GM21723 (cell line): ENCODE measurements at regions not wholly inside any gene's neighbourhood (a gene's known extent, or its start where the extent isn't known, plus 50 kb on each side); places are given as distances from the start of the nearest gene placed in this dataset.

Source experiments
- ATAC-seq: cut with Tn5 transposase; IDR thresholded peaks from one replicate; pipeline ENCODE4 v1.9.1; 2021; ENCODE audit warnings: mild to moderate bottlenecking, moderate library complexity; ENCODE audit not compliant: unreplicated experiment

DNA sequence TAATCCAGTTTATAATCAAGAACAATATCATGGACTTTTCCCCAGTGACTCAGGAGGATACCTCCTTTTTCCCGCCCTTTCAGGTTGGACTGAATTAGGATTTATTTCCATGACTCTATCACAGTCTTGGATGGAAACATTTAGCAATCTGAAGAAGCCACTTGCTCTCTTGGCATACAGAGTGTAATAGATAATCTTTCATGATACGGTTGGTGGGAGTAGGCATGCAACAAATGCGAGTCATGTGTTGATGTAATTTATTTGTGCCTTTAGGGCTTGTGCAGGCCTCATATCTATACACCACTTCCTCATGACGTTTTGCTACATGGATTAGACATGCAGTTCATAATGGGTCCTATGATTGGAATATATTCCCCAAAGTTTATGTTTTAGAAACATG is 54.2 kb upstream of the MCTP2 start:
- ATAC-seq = no peak

DNA sequence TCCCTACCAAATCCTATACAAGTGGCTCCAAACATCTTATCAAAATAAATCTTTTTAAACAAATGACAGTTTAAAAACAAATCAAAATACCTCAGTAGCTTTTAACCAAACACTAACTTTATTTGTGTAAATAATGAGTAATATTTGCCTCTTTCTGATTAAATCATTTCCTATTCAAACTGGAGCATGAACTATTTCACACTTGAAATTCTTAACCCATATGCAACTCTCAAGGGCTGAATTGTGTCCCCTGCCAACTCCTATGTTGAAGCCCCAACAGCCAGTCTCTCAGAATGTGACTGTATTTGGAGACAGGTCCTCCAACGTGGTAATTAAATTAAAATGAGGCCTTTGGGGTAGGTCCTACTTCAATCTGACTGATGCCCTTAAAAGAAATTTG is 55.9 kb upstream of the MCTP2 start:
- no peak for ATAC-seq

DNA sequence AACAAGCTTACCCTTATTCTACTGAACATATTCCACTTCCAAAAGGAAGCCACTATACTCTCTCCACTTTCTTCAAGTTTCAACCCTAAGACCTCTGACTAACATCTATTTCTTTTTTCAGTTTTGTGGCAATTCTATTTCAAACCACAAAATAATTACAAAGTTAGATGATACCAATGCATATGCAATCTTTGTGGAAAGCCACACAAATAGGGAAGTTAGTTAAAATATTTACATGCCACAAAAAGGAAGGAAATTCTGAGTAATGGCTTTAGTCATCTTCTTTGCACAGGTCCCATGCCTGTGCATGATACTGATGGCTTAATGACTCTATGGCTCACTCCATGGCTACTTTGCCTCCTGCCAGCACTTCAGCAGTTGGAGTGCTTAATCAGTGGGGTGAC is 57.0 kb upstream of the MCTP2 start:
- peak; percentile 86 for ATAC-seq

DNA sequence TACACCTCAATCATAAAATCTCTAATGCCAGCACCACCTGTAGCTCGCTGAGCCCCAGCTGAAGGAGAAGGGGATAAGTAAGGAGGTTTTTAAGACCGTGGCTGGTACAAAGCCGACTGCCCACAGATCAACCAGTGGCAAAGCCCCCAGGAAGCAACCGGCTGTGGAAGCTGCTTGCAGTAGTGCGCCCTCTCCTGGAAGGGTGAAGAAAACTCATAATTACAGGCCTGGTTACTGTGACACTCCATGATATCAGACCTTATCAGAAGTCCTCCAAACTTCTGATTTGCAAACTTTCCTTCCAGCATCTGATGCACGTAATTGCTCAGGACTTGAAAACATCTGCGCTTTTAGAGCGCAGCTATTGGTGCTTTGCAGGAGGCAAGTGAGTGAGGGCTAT is 63.1 kb upstream of the MCTP2 start:
- no peak for ATAC-seq

DNA sequence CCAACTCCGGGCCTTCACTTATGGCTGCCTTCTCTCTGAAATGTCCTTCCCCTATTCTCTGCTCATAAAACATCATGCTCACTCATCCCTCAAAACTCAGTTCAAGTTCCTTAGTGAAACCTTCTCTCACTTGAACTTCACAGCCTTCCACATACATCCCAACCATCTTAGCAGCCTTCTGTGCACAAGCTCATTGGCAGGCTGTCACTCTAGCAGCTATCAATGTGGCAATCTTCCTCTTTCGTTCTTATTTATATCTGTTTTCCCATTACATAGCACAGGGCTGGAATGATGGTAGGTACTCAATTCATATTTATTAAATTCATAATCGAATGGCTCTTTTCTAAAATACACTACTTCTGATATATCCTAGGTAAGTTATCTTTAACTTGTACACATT is 66.4 kb upstream of the MCTP2 start:
- ATAC-seq = no peak

DNA sequence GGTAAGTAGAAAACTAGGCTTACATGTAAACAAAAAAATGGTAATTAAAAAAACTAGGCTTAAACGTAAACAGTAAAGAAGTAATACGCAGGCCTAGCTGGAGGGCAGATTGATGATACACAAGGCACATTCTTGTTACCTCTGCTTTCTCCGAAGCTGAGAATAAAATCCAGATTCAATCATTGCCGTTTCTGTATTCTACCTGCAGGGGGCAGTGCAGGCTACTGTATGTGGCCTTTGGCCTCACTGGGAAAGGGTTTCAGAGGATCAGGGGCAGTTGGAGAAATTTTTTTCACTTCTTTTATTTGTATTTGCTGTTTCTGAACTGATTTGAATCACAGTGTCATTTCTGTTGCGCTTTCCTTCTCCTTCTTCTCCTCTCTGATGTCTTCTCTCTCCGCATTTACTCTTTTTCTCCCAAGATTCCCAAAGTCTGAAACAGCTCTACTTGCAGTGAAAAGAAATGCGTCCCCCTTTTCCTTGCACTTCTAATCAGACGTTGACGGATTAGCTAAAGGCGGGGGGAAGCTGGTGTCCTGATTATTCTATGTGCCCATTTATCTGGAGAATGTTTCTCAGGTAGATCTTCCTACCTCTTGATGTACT is 67.1 kb upstream of the MCTP2 start:
- peak; percentile 77 for ATAC-seq

DNA sequence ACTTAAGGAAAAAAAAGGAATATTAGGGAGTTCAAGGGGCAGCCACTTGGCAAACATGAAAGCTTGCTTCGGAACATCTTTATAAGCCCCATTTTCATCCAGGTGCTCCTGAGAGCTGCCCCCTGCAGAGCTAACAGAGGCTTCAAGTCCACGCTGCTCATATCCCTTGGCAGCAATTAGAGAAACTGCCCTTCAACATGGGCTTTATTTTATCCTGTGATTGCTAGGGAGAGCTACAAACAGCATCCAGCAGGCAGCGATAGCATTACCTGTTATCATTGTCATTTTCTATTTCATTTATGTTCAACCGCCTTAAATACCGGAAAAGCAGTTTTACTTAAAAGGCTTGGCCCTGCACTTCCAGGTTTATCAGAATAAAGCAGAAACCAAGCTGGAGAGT is 68.4 kb upstream of the MCTP2 start:
- no peak for ATAC-seq

DNA sequence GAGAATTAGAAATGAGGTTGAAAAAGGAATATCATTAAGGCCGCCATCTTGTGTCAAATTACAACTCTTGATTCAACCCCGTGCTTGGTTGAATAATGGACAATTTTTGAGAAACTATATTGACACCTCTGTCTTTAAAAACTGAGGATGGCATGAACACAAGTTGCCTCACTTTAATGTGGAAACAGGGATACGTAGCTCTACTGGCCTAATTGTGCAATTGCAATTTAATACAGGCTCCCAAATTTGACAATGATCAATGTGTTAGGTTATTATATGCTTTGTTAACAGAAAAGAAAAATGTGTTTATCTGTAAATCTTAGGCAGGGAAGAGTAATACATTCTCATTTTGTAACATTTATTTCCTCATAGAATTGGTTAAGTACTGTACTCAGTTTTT is 77.1 kb upstream of the MCTP2 start:
- no peak for ATAC-seq

DNA sequence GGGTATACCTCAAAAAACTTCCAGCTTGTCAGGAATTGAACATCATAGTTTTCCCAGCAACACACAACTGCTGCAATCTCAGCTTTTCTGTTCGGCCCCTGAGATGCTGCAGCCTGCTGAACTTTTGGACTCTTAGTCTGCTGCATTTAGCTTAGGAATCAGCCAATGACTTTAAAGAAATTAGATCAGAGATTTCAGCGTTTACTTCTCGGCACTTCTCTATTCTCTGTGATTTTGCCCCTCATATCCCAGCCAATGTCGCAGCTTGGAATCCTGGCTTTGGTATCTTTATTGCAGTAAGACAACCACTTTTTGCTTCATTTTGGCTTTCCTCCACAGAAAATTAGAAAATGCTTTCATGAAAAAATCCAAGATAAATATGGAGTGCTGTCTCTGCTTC is 86.3 kb upstream of the MCTP2 start:
- ATAC-seq = no peak

DNA sequence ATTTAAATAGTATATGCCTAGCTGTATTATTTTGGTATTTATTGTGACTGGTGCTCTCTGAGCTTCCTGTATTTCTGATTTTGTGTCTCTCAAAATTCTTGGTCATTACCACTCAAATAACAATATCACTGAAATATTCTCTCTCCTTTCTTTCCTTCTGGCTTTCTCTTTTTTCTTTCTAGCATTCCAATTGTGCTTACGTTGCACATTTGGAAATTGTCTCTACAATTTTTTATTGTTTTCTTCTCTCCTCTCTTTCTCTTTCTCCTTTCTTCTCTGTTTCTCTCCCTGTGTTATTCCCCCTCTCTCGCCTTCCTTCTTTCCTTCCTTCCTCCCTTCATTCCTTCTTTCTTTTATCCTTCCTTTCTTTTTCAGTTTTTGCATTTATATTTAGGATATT is 89.6 kb upstream of the MCTP2 start:
- no peak for ATAC-seq

DNA sequence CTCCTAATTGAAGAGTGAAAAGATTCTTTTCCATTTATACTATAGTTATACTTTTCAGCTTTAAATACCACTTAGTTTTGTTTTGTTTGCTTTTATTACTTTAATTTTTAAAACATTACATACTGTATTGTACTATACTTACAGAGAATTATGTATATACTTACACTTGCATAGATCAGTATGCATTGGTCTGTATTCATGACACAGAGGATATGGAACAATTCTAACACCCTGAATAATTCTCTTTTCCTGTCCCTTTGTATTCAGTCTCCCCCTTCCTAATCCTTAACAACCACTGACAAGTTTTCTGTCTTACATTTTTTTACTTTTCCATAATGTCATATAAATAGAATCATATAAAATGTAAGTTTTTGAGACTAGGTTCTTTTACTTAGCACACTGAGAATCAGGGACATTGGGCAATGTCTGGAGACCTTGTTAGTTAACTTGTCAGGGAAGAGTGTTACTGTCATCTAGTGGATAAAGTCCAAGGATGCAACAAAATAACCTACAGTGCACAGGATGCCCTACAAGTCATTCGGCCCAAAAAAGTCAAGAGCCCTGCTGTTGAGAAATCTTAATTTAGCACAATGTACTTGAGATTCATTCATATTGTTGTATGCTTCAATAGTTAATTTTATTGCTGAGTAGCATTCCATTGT is 95.7 kb upstream of the MCTP2 start:
- ATAC-seq = no peak

DNA sequence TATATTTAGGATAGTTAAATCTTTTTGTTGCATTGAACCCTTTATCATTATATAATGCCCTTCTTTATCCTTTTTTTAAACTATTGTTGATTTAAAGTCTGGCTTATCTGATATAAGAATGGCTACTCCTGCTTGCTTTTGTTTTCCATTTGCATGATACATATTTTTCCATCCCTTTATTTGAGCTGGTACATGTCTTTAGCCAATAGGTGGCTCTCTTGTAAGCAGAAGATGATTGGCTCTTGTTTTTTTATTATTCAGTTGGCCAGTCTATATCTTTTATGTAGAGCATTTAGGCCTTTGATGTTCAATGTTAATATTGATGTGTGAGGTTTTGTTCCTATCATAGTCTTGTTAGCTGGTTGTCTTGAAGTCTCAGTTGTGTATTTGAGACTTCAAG is 99.5 kb upstream of the MCTP2 start:
- no peak for ATAC-seq

DNA sequence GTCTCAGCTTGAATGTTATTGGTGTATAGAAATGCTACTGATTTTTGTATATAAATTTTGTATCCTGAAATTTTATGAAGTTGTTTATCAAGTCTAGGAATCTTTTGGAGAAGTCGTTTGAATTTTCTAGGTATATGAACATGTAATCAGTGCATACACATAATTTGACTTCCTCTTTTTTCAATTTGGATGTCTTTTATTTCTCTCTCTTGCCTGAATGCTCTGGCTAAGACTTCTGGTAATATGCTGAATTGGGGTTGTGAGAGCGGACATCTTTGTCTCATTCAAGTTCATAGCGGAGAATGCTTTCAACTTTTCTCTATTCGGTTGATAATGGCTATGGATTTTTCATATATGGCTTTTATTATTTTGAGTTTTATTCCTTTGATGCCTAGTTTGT is 100.9 kb upstream of the MCTP2 start:
- no peak for ATAC-seq

DNA sequence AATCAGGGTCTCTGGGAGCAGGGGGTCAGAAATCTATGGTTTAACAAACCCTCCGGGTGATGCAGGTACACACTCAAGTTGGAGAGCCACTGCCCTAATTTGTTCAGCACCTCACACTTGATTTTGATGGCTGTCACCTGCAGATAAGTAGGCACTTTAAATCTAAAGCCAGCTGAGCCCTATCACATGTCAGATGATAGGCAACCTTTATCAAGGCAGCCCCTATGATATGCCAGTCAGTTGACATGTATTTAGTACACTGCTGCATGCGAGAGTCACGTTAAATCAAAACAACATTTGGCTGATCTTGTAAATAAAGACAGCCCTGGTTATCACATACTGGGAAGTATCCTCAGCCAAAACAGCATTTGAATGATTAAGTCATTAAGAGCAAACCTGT is 104.4 kb upstream of the MCTP2 start:
- no peak for ATAC-seq

DNA sequence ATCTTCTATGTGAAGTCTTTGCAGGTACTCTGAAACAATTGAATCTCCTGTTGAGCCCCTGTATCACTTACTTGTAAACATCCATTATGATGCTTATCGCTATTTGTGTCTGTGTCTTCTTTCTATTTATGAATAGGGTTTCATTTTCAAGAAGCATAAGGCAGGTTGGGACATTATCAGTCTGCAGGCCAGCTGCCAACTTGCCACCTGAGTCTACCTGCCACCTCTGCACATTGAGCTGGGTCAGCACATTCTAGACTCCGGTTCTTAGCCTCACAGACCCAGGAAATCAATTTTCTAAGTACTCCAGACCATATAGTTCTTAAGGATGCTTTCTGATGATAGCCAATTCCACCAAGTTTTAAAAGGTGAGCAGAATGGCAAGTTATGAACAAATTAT is 105.7 kb upstream of the MCTP2 start:
- ATAC-seq = no peak

DNA sequence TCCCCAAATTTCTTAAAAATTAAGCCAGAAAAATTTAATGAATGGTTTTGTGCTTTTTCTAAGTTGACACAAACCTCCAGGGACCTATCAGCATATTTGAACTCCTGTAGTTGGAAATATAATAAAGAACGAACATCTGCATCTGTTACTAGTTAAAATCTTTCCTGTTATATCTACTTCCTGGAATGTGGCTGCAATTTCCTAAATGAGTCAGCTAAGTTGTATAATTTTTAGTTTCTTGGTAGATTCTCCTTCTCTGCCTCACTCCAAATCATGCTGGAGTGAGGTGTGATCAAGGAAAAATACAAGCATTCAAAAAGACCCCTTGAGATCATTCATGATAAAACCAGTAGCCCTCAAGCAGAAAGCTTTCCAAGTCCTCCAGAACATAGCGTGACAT is 106.2 kb upstream of the MCTP2 start:
- ATAC-seq = no peak

DNA sequence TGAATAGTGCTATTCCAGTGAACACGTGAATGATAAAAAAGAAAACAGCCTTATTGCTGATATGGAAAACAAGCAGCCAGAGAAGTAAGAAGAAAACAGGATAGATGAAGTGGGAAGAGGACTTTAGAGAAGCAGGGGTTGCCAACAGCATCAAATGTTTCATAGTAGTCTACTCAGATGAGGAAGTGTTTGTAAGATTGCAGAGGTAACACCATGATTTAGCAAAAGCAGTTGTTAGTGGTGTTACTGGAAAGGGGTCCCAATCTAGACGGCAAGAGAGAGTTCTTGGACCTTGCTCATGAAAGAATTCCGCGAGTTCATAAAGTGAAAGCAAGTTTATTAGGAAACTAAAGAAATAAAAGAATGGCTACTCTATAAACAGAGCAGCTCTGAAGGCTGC is 108.8 kb upstream of the MCTP2 start:
- ATAC-seq = no peak

DNA sequence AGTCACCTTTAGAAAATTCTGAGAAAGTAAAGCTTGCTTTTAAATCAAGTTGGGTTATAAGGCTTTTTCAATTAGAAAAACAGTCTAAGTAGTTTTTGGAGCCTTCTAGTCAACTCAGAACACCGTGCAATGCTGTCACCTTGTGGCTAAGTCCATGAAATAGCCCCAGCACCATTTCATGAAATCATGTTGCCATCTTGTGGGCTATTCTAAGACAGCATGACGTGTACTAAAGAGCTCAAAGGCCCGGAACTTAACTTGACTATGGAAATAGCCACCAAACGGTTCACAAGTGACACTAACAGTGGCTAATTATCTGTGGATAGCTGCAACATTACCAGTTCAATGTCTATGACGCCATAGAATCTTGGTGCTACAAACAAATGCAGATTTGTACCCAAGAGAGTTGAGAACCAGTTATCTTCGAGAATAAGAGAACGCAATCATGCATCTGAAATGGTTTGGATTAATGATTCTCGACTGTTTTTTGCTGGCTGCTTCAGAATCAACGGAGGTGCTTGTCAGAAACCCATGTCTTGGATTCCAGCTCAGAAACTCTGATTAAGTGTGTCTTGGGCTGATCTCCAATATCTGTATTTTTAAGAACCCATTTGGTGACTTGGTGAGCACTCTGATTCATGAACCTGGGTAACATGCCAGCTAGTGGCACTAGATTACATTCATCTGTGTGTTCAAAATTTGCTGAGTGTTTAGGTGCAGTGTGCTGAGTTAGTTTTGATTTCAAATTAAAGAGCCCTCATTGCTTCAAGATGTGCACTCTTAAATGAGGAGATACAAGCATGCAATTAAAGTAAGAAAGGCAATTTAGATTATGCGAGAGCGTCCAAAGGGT is 111.2 kb upstream of the MCTP2 start:
- peak; percentile 99 for ATAC-seq

DNA sequence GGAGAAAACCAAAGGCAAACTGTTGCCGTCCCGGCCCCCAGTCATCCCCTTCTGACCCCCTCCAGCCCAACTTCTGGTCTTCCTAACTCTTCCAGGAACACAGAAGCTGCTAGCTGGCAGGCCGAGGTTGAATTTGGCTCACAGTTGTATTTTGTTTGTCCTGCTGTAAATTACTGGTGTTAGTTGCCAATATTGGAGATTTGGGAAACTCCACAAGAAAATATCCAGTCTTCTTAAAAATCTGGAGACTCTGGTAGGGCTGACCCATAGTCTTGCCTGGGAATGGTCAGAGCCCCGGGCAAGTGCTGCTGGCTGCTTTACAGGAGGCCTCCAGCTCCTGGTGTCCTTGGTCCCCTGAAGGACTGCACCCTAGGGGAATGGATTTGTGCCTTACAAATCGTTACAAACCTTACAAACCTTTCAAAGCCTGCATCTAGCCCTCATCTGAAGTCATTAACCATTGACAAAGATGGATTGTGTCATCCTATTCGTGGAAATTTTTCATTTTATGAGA is 112.0 kb upstream of the MCTP2 start:
- ATAC-seq = no peak

DNA sequence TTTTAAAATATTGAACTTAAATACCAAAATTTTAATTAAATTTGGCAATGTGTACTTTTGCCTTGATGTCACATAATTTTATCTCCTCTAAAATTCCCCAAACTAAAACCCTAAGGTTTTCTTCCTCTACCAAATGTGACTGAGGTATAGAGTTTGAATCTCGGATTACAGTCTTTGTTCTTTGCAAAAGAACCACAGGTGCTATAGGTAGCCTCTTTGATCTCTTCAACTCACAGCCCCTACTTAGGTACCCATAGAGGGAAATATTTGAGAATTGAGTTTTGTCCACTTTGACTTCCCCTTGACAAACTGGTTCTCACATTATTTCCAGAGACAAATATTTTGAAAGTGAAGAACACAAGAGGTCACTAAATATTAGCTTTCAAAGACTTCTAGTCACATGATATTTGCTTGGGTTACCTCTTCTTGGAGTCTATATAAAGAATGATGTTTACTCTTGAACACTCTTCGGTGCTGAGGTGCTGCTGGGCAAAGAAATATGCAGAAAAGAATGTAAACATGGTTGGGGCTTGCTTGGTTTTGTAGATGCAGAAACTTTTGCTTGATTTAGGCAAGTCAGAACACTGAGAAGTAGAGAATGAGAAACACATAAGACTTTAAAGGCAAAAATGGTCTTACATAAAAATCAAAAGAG is 120.8 kb upstream of the MCTP2 start:
- no peak for ATAC-seq

DNA sequence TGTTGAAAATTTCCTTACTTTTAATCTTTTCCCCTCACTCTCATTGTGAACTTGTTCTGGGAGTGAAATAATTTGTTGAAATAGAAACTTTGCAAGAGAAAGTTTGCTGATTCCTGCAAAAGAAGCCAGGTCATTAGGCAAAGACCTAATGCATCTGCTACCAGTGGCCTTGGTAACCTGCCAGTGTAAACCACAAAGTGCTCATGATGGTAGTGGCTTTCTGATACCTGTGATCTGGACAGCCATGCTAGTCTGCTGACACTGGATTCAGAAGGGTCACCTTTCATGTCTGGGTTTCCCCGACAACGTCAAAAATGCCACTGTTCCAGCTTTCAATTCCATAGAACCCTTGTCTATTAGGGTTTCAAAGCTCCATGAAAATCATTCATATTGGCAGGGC is 123.7 kb upstream of the MCTP2 start:
- ATAC-seq = no peak

DNA sequence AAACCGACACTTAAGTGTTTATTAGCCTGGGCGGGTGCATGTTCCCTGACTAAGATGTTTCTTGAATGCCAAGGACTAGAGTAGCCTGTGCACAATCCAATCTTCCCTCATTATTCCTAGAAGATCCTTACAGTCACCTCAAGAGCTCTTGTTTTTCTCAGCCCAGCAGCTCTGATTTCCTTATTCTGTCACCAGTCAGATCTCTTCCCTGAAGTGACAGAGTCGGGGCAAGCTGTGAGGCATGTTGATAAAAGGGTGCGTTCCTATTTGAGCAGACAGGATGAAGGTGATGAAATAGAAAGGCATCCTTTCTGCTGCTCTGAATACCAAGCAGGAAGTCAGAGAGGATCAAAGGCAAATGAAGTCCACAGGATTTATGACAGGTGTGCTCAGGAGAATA is 125.6 kb upstream of the MCTP2 start:
- ATAC-seq = no peak
